HEK293T (cell line): ENCODE measurements at regions not wholly inside any gene's neighbourhood (a gene's known extent, or its start where the extent isn't known, plus 50 kb on each side); places are given as distances from the start of the nearest gene placed in this dataset.

Experiments used
- CTCF ChIA-PET: fragments of 350-600 bp; formaldehyde crosslinking; extraction: SDS; loops from one replicate; lab custom pipeline; 2021; ENCODE audit warnings: antibody characterized with exemption, inconsistent platforms; lab: Yijun Ruan, JAX
- POLR2A ChIA-PET: fragments of 350-600 bp; formaldehyde crosslinking; extraction: SDS; loops from one replicate; lab custom pipeline; 2020; ENCODE audit warnings: antibody characterized with exemption, inconsistent platforms; lab: Yijun Ruan, JAX
- DNase-seq: peaks from one replicate; pipeline ENCODE4 v3.0.0; 2012; ENCODE audit warnings: mixed read lengths; ENCODE audit errors: extremely low spot score
- ARNT ChIP-seq: fragments of 450-650 bp; IDR thresholded peaks from 2 replicates; pipeline ENCODE4 v1.6.1; 2017; ENCODE audit warnings: mild to moderate bottlenecking
- BHLHE40 ChIP-seq: fragments of 450-650 bp; IDR thresholded peaks from 2 replicates; pipeline ENCODE4 v1.6.1; 2016; ENCODE audit warnings: mild to moderate bottlenecking, moderate library complexity, borderline replicate concordance
- CTBP1 ChIP-seq: fragments of 450-650 bp; IDR thresholded peaks from 2 replicates; pipeline ENCODE4 v1.6.1; 2016; ENCODE audit warnings: borderline replicate concordance
- ELF4 ChIP-seq: fragments of 450-650 bp; IDR thresholded peaks from 2 replicates; pipeline ENCODE4 v1.6.1; 2017; ENCODE audit warnings: antibody characterized with exemption
- FOXA1 ChIP-seq: fragments of 450-650 bp; IDR thresholded peaks from 2 replicates; pipeline ENCODE4 v1.6.1; 2016; ENCODE audit warnings: mild to moderate bottlenecking
- FOXK2 ChIP-seq: fragments of 450-650 bp; IDR thresholded peaks from 2 replicates; pipeline ENCODE4 v1.6.1; 2016; ENCODE audit warnings: mild to moderate bottlenecking
- FOXM1 ChIP-seq: fragments of 450-650 bp; IDR thresholded peaks from 2 replicates; pipeline ENCODE4 v1.6.1; 2017; ENCODE audit warnings: mild to moderate bottlenecking, borderline replicate concordance
- HDGF ChIP-seq: fragments of 450-650 bp; IDR thresholded peaks from 2 replicates; pipeline ENCODE4 v1.6.1; 2017; ENCODE audit warnings: antibody characterized with exemption, borderline replicate concordance
- L3MBTL2 ChIP-seq: fragments of 450-650 bp; conservative IDR thresholded peaks from 2 replicates; pipeline ENCODE4 v1.6.1; 2016; ENCODE audit warnings: mild to moderate bottlenecking
- LEF1 ChIP-seq: fragments of 450-650 bp; IDR thresholded peaks from 2 replicates; pipeline ENCODE4 v1.6.1; 2017; ENCODE audit warnings: mild to moderate bottlenecking, borderline replicate concordance
- NFRKB ChIP-seq: fragments of 450-650 bp; IDR thresholded peaks from 2 replicates; pipeline ENCODE4 v1.6.1; 2016; ENCODE audit warnings: mild to moderate bottlenecking, moderate library complexity
- SP1 ChIP-seq: fragments of 450-650 bp; IDR thresholded peaks from 2 replicates; pipeline ENCODE4 v1.6.1; 2017
- SUZ12 ChIP-seq: fragments of 450-650 bp; IDR thresholded peaks from 2 replicates; pipeline ENCODE4 v1.6.1; 2016; ENCODE audit warnings: mild to moderate bottlenecking
- TARDBP ChIP-seq: fragments of 450-650 bp; IDR thresholded peaks from 2 replicates; pipeline ENCODE4 v1.6.1; 2016
- ZNF384 ChIP-seq: fragments of 450-650 bp; IDR thresholded peaks from 2 replicates; pipeline ENCODE4 v1.6.1; 2016
- TF ChIP-seq, protein P1 (sequence below): fragments of 450-650 bp; IDR thresholded peaks from 2 replicates; pipeline ENCODE4 v1.6.1; 2016

- POLR2A ChIA-PET: no interaction called here
- DNase-seq: no peak
- TF ChIP-seq TARDBP: no peak
- TF ChIP-seq ARNT: no peak
- TF ChIP-seq L3MBTL2: no peak
- no peak for TF ChIP-seq ZNF384
- TF ChIP-seq CTBP1: no peak
- TF ChIP-seq, protein P1, sequence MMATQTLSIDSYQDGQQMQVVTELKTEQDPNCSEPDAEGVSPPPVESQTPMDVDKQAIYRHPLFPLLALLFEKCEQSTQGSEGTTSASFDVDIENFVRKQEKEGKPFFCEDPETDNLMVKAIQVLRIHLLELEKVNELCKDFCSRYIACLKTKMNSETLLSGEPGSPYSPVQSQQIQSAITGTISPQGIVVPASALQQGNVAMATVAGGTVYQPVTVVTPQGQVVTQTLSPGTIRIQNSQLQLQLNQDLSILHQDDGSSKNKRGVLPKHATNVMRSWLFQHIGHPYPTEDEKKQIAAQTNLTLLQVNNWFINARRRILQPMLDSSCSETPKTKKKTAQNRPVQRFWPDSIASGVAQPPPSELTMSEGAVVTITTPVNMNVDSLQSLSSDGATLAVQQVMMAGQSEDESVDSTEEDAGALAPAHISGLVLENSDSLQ: no peak
- TF ChIP-seq ELF4: no peak
- TF ChIP-seq LEF1: no peak
- TF ChIP-seq FOXM1: no peak
- no peak for TF ChIP-seq SP1
- no peak for TF ChIP-seq FOXK2
- TF ChIP-seq SUZ12: no peak
- CTCF ChIA-PET: no interaction called here
These were observed 102.0 kb upstream of the CDH6 start for GRCh38 chr5:31091501-31091900.

- ChIA-PET POLR2A (no interaction called here), CTCF (no interaction called here)
- no peak for TF ChIP-seq ZNF384
- TF ChIP-seq NFRKB: no peak
- no peak for TF ChIP-seq LEF1
- no peak for TF ChIP-seq ARNT
- TF ChIP-seq L3MBTL2: no peak
- no peak for TF ChIP-seq SP1
- no peak for TF ChIP-seq SUZ12
- no peak for DNase-seq
These were observed 103.0 kb upstream of the CDH6 start for GRCh38 chr5:31090467-31090866.

GRCh38 chr5:31086839-31087415 lies 106.6 kb upstream of the CDH6 start:
- CTCF ChIA-PET: no interaction called here
- DNase-seq: no peak

GRCh38 chr5:31084871-31085270 lies 108.6 kb upstream of the CDH6 start:
- ChIA-PET POLR2A (no interaction called here), CTCF (no interaction called here)
- no peak for DNase-seq
- TF ChIP-seq CTBP1 (no peak), LEF1 (no peak), SUZ12 (no peak), FOXK2 (no peak), SP1 (no peak), NFRKB (no peak), TARDBP (no peak)

More at GRCh38 chr5:31086839-31087415, 106.6 kb upstream of the CDH6 start:
- TF ChIP-seq TARDBP (no peak), ARNT (no peak), HDGF (no peak), L3MBTL2 (no peak), SUZ12 (no peak), ELF4 (no peak), FOXM1 (no peak), FOXA1 (no peak), NFRKB (no peak), SP1 (no peak), CTBP1 (no peak), BHLHE40 (no peak), ZNF384 (no peak)
- TF ChIP-seq, protein P1: no peak
- POLR2A ChIA-PET: no interaction called here

GRCh38 chr5:31083364-31083763 lies 110.1 kb upstream of the CDH6 start:
- ChIA-PET POLR2A (no interaction called here), CTCF (no interaction called here)

GRCh38 chr5:31079668-31080067 lies 113.8 kb upstream of the CDH6 start:
- ChIA-PET CTCF (no interaction called here), POLR2A (no interaction called here)
- TF ChIP-seq BHLHE40 (no peak), FOXA1 (no peak), FOXK2 (no peak), FOXM1 (no peak), TARDBP (no peak), NFRKB (no peak), ARNT (no peak), L3MBTL2 (no peak), SUZ12 (no peak), ELF4 (no peak), CTBP1 (no peak), LEF1 (no peak), ZNF384 (no peak), SP1 (no peak), HDGF (no peak)
- TF ChIP-seq, protein P1: no peak
- DNase-seq: no peak

More at GRCh38 chr5:31083364-31083763, 110.1 kb upstream of the CDH6 start:
- no peak for DNase-seq
- TF ChIP-seq, protein P1: no peak
- no peak for TF ChIP-seq L3MBTL2
- no peak for TF ChIP-seq SUZ12
- TF ChIP-seq SP1: no peak
